H1 (cell line): ENCODE measurements at regions not wholly inside any gene's neighbourhood (a gene's known extent, or its start where the extent isn't known, plus 50 kb on each side); places are given as distances from the start of the nearest gene placed in this dataset.

Source experiments
- CTCF ChIA-PET: fragments of 300-600 bp; sonication (Branson Sonifier 250); formaldehyde crosslinking; loops from one replicate; lab custom pipeline; 2021; ENCODE audit not compliant: partially characterized antibody; lab: Charles Lee
- POLR2A ChIA-PET: fragments of 300-600 bp; sonication (Branson Sonifier 250); formaldehyde crosslinking; loops from one replicate; lab custom pipeline; 2021; ENCODE audit warnings: inconsistent platforms; ENCODE audit not compliant: partially characterized antibody; lab: Charles Lee
- DNase-seq, 2 experiments: peaks; one replicate each; pipeline versions ENCODE4 v3.0.0 to v3.0.0-alpha.2; 2010 to 2022; ENCODE audit warnings: low spot score in 2 of 2, low read depth in 1 of 2, mixed read lengths in 1 of 2
- FAIRE-seq: peaks from 2 replicates; lab custom pipeline; 2011; peaks lifted over from hg19 to GRCh38; lab: Jason Lieb, UNC
- H2AFZ ChIP-seq: 2 replicates; pipeline ENCODE4 v1.8.1; 2012; ENCODE audit warnings: low read length, inconsistent platforms
- H2AK5ac ChIP-seq: 2 replicates; pipeline ENCODE4 v1.6.1; 2013; ENCODE audit warnings: low read depth, low read length
- H2BK120ac ChIP-seq: replicated peaks from 2 replicates; pipeline ENCODE3; 2013; ENCODE audit warnings: low read depth, low read length, inconsistent platforms
- H2BK12ac ChIP-seq: 2 replicates; pipeline ENCODE4 v1.6.1; 2013; ENCODE audit warnings: low read depth, low read length
- H2BK15ac ChIP-seq: 2 replicates; pipeline ENCODE4 v1.6.1; 2013; ENCODE audit warnings: low read length
- H2BK20ac ChIP-seq: 2 replicates; pipeline ENCODE4 v1.6.1; 2013; ENCODE audit warnings: low read length
- H2BK5ac ChIP-seq: 2 replicates; pipeline ENCODE4 v1.6.1; 2013; ENCODE audit warnings: low read depth, low read length
- H3K14ac ChIP-seq: 2 replicates; pipeline ENCODE4 v1.6.1; 2013; ENCODE audit warnings: inconsistent platforms; ENCODE audit not compliant: insufficient read length
- H3K18ac ChIP-seq: 2 replicates; pipeline ENCODE4 v1.6.1; 2013; ENCODE audit warnings: low read length; ENCODE audit errors: extremely low read depth
- H3K23ac ChIP-seq: 2 replicates; pipeline ENCODE4 v1.6.1; 2013; ENCODE audit warnings: inconsistent platforms; ENCODE audit not compliant: insufficient read length
- H3K23me2 ChIP-seq: 2 replicates; pipeline ENCODE4 v1.6.1; 2013; ENCODE audit warnings: low read depth, low read length
- H3K27ac ChIP-seq: 2 replicates; pipeline ENCODE4 v1.6.1; 2011; ENCODE audit warnings: low read depth, low read length, inconsistent platforms
- H3K27me3 ChIP-seq, 4 experiments: replicated peaks in 1 of 4; 1 replicate in 1 of 4; 2 replicates in 3 of 4; pipeline versions ENCODE4 v1.6.1 to v1.8.1; 2011 to 2013; ENCODE audit warnings: low read length in 3 of 4, mild to moderate bottlenecking in 3 of 4, inconsistent platforms in 2 of 4, mixed read lengths in 2 of 4, moderate library complexity in 1 of 4; ENCODE audit not compliant: control insufficient read depth in 3 of 4, insufficient read depth in 3 of 4; ENCODE audit errors: extremely low read depth in 1 of 4
- H3K36me3 ChIP-seq, 4 experiments: 2 replicates each; pipeline versions ENCODE4 v1.6.1 to v1.8.1; 2011 to 2013; ENCODE audit warnings: mild to moderate bottlenecking in 4 of 4, low read length in 3 of 4, moderate library complexity in 2 of 4, control low read depth in 1 of 4, inconsistent platforms in 1 of 4; ENCODE audit not compliant: insufficient read depth in 4 of 4, control insufficient read depth in 2 of 4
- H3K4ac ChIP-seq: replicated peaks from 2 replicates; pipeline ENCODE3; 2013; ENCODE audit warnings: low read length, low read depth, mixed read lengths, inconsistent platforms; ENCODE audit not compliant: insufficient read length
- H3K4me1 ChIP-seq, 4 experiments: replicated peaks in 1 of 4; 1 replicate in 1 of 4; 2 replicates in 3 of 4; pipeline versions ENCODE4 v1.6.1 to v1.8.1; 2011 to 2013; ENCODE audit warnings: low read length in 3 of 4, inconsistent platforms in 2 of 4, mixed read lengths in 1 of 4; ENCODE audit not compliant: insufficient read depth in 4 of 4, control insufficient read depth in 3 of 4
- H3K4me2 ChIP-seq, 2 experiments: 2 replicates each; pipeline versions ENCODE4 v1.6.1 to v1.8.1; 2011 to 2013; ENCODE audit warnings: low read depth in 2 of 2, low read length in 2 of 2, control low read depth in 1 of 2, inconsistent platforms in 1 of 2, mild to moderate bottlenecking in 1 of 2; ENCODE audit not compliant: insufficient read depth in 1 of 2
- H3K4me3 ChIP-seq, 4 experiments: fragments of 200-600, 300-600 bp in 1 of 4; sonication (generic), shearing (Covaris generic), sonication (Bioruptor Twin) in 1 of 4; 2 replicates each; pipeline versions ENCODE4 v1.5.1 to v1.8.1; 2011 to 2016; ENCODE audit warnings: low read length in 4 of 4, low read depth in 3 of 4, control low read depth in 2 of 4, inconsistent platforms in 2 of 4, mild to moderate bottlenecking in 2 of 4, mixed read lengths in 1 of 4, moderate library complexity in 1 of 4; ENCODE audit not compliant: insufficient read depth in 2 of 4; ENCODE audit errors: extremely low read depth in 1 of 4
- H3K56ac ChIP-seq: replicated peaks from 2 replicates; pipeline ENCODE3; 2013; ENCODE audit warnings: low read depth, mild to moderate bottlenecking, mixed read lengths, low read length, inconsistent platforms; ENCODE audit not compliant: insufficient read length
- H3K79me1 ChIP-seq: 2 replicates; pipeline ENCODE4 v1.6.1; 2013; ENCODE audit warnings: low read depth, low read length, control low read depth
- H3K79me2 ChIP-seq, 2 experiments: 2 replicates each; pipeline versions ENCODE4 v1.6.1 to v1.8.1; 2012 to 2013; ENCODE audit warnings: low read length in 2 of 2, mild to moderate bottlenecking in 2 of 2, inconsistent platforms in 1 of 2; ENCODE audit not compliant: insufficient read depth in 2 of 2, control insufficient read depth in 1 of 2
- H3K9ac ChIP-seq, 4 experiments: replicated peaks in 1 of 4; 1 replicate in 1 of 4; 2 replicates in 3 of 4; pipeline versions ENCODE4 v1.6.1 to v1.8.1; 2011 to 2013; ENCODE audit warnings: low read depth in 3 of 4, low read length in 3 of 4, control low read depth in 2 of 4, mild to moderate bottlenecking in 2 of 4, moderate library complexity in 2 of 4, inconsistent platforms in 1 of 4; ENCODE audit errors: extremely low read depth in 1 of 4
- H3K9me3 ChIP-seq, 2 experiments: 2 replicates each; pipeline versions ENCODE4 v1.6.1 to v1.8.1; 2012 to 2013; ENCODE audit warnings: mild to moderate bottlenecking in 2 of 2, moderate library complexity in 2 of 2, control low read depth in 1 of 2, inconsistent platforms in 1 of 2, low read depth in 1 of 2, low read length in 1 of 2, mixed read lengths in 1 of 2; ENCODE audit not compliant: insufficient read depth in 2 of 2
- H4K20me1 ChIP-seq, 2 experiments: replicated peaks in 1 of 2; 2 replicates each; pipeline versions ENCODE3 to v1.8.1; 2011 to 2013; ENCODE audit warnings: inconsistent platforms in 2 of 2, low read length in 2 of 2, mild to moderate bottlenecking in 1 of 2; ENCODE audit not compliant: insufficient read depth in 2 of 2, control insufficient read depth in 1 of 2
- H4K5ac ChIP-seq: 2 replicates; pipeline ENCODE4 v1.6.1; 2013; ENCODE audit warnings: low read length, low read depth, mixed read lengths, inconsistent platforms; ENCODE audit not compliant: insufficient read length
- H4K8ac ChIP-seq: 2 replicates; pipeline ENCODE4 v1.8.0; 2013; ENCODE audit warnings: mild to moderate bottlenecking, moderate library complexity, low read length, inconsistent platforms; ENCODE audit not compliant: insufficient read depth; ENCODE audit errors: extremely low read depth
- H4K91ac ChIP-seq: replicated peaks from 2 replicates; pipeline ENCODE3; 2013; ENCODE audit warnings: low read length, mixed read lengths, inconsistent platforms; ENCODE audit not compliant: insufficient read length
- BCL11A ChIP-seq, 2 experiments: IDR thresholded peaks; one replicate each; pipeline ENCODE4 v1.6.1; 2011; ENCODE audit warnings: low read depth in 2 of 2, low read length in 2 of 2, mild to moderate bottlenecking in 2 of 2
- CBX5 ChIP-seq: fragments of 300-800, 300-1000 bp; sonication (generic); IDR thresholded peaks from 2 replicates; pipeline ENCODE4 v1.7.1; 2016; ENCODE audit warnings: antibody characterized with exemption, low read length, low read depth
- CHD1 ChIP-seq: IDR thresholded peaks from 2 replicates; pipeline ENCODE4 v1.6.1; 2012; ENCODE audit warnings: low read depth, low read length, improper control_type of control experiment
- CTBP2 ChIP-seq: IDR thresholded peaks from 2 replicates; pipeline ENCODE4 v1.7.0; 2011; ENCODE audit warnings: borderline replicate concordance, mild to moderate bottlenecking, moderate library complexity, mixed read lengths, low read length; ENCODE audit not compliant: insufficient read depth, insufficient read length
- GABPA ChIP-seq: IDR thresholded peaks from 2 replicates; pipeline ENCODE4 v1.6.1; 2011; ENCODE audit warnings: mild to moderate bottlenecking, low read length, moderate library complexity, borderline replicate concordance; ENCODE audit not compliant: insufficient read depth
- NANOG ChIP-seq: IDR thresholded peaks from 2 replicates; pipeline ENCODE4 v1.6.1; 2011; ENCODE audit warnings: low read length, low read depth, mild to moderate bottlenecking, inconsistent platforms; ENCODE audit not compliant: insufficient read depth, poor library complexity, severe bottlenecking
- POU5F1 ChIP-seq: IDR thresholded peaks from 2 replicates; pipeline ENCODE4 v1.6.1; 2011; ENCODE audit warnings: low read depth, mild to moderate bottlenecking, low read length, moderate library complexity
- RFX5 ChIP-seq: IDR thresholded peaks from 2 replicates; pipeline ENCODE4 v1.6.1; 2011; ENCODE audit warnings: low read depth, low read length, improper control_type of control experiment, borderline replicate concordance
- RXRA ChIP-seq: IDR thresholded peaks from 2 replicates; pipeline ENCODE4 v1.6.1; 2011; ENCODE audit warnings: low read depth, mild to moderate bottlenecking, low read length, moderate library complexity; ENCODE audit not compliant: insufficient read depth
- SIN3A ChIP-seq, 2 experiments: IDR thresholded peaks in 1 of 2; conservative IDR thresholded peaks in 1 of 2; 2 replicates each; pipeline ENCODE4 v1.6.1; 2011 to 2012; ENCODE audit warnings: low read length in 2 of 2, improper control_type of control experiment in 1 of 2, low read depth in 1 of 2, mild to moderate bottlenecking in 1 of 2
- SP1 ChIP-seq: IDR thresholded peaks from 2 replicates; pipeline ENCODE4 v1.6.1; 2011; ENCODE audit warnings: low read depth, low read length
- SP2 ChIP-seq: IDR thresholded peaks from 2 replicates; pipeline ENCODE4 v1.6.1; 2012; ENCODE audit warnings: mild to moderate bottlenecking, low read length, inconsistent platforms
- SRF ChIP-seq: IDR thresholded peaks from 2 replicates; pipeline ENCODE4 v1.6.1; 2011; ENCODE audit warnings: mild to moderate bottlenecking, low read depth, low read length, moderate library complexity
- ZNF274 ChIP-seq: IDR thresholded peaks from 2 replicates; pipeline ENCODE4 v1.7.0; 2012; ENCODE audit warnings: low read length, borderline replicate concordance; ENCODE audit errors: extremely low read depth
- WGBS, 2 experiments: shearing (Covaris generic) in 1 of 2; methylation state at CpG; one replicate each; pipeline versions ENCODE4 v1.1.6 to v1.1.7; 2013 to 2015; ENCODE audit warnings: low lambda C conversion rate in 2 of 2, mixed read lengths in 2 of 2, inconsistent platforms in 1 of 2, low coverage in 1 of 2, missing lambda C conversion rate in 1 of 2; ENCODE audit not compliant: insufficient replicate concordance in 2 of 2, insufficient coverage in 1 of 2, insufficient read length in 1 of 2; ENCODE audit errors: extremely low coverage in 1 of 2, missing lambda C conversion rate in 1 of 2; 5-methylcytosine and 5-hydroxymethylcytosine counted together

GRCh38 chr6:43942011-43942442 is 172.0 kb downstream of the VEGFA start:
- Histone ChIP-seq H3K18ac (peak overlapping the region; percentile 13; the same call in 1 of the 2 replicates), H3K9ac (no peak overlapping the region), H3K27ac (no peak overlapping the region), H2BK20ac (0 out of 2 replicates have a peak overlapping the region, but pooled peaks have one; percentile 53), H3K9me3 (no peaks in the 10 kb centered on the region), H3K79me2 (no peaks in the 10 kb centered on the region), H3K36me3 (no peaks in the 10 kb centered on the region), H4K5ac (no peak overlapping the region), H3K4me3 (no peak overlapping the region), H3K23me2 (no peaks in the 10 kb centered on the region), H3K4ac (no peak overlapping the region), H2AFZ (0 out of 2 replicates have a peak overlapping the region, but pooled peaks have one; percentile 20), H2BK120ac (no peak overlapping the region), H3K4me1 (peaks cover 0 to 6% (median 0%) of the 10 kb centered on the region in 4 experiments; a peak in 3 of 7 replicates), H4K8ac (no peak overlapping the region), H3K23ac (no peak overlapping the region), H3K56ac (no peak overlapping the region), H3K79me1 (no peaks in the 10 kb centered on the region), H2AK5ac (no peak overlapping the region), H2BK12ac (no peak overlapping the region), H3K27me3 (no peaks in the 10 kb centered on the region), H3K14ac (no peak overlapping the region), H4K20me1 (no peaks in the 10 kb centered on the region), H2BK15ac (no peak overlapping the region), H4K91ac (no peak overlapping the region), H2BK5ac (no peak overlapping the region), H3K4me2 (no peak overlapping the region)
- WGBS, 2 experiments, result 89% methylated on average over 5 of the region's 5 CpGs; no CpG with 5 or more reads in 1 of the 2 experiments
- ChIA-PET POLR2A (interaction anchor here (0.6 kb wide), 1 partner anchor 307 kb away, joined by 3 read pairs; no protein-coding TSS in a partner anchor), CTCF (interaction anchor here (0.6 to 12.3 kb wide), 16 partner anchors 10 to 274 kb away, joined by 3 to 142 read pairs (median 4); partner anchors contain the start of gene VEGFA)
- DNase-seq, result no peak
- no peak for TF ChIP-seq ZNF274
- no peak for TF ChIP-seq CHD1
- TF ChIP-seq SP2, result no peak
- no peak for TF ChIP-seq POU5F1
- no peak for TF ChIP-seq CBX5
- TF ChIP-seq SP1, result no peak
- no peak for TF ChIP-seq BCL11A (IDR thresholded peaks at IDR 0.05; ENCODE audit: low read depth in 2 of 2, low read length in 2 of 2)
- no peak for TF ChIP-seq GABPA
- no peak for TF ChIP-seq SRF
- TF ChIP-seq RFX5, result no peak
- no peak for TF ChIP-seq NANOG
- TF ChIP-seq SIN3A (conservative IDR thresholded peaks at IDR 0.05 in 1 of 2, IDR thresholded peaks at IDR 0.05 in 1 of 2; ENCODE audit: low read depth in 1 of 2, low read length in 2 of 2), result no peak
- no peak for TF ChIP-seq RXRA
- no peak for TF ChIP-seq CTBP2
- no peak for FAIRE-seq
